Kidney capillary endothelial cell (primary cell): ENCODE measurements at regions not wholly inside any gene's neighbourhood (a gene's known extent, or its start where the extent isn't known, plus 50 kb on each side); places are given as distances from the start of the nearest gene placed in this dataset.
"Not testable (repeated sequence)": the region's sequence is repeated elsewhere in the genome, so short reads cannot be mapped to it uniquely, and the experiment has no call there.

ENCODE experiments used
- DNase-seq: peaks from one replicate; pipeline ENCODE4 v3.0.0-alpha.2; 2018; ENCODE audit warnings: low spot score

DNA sequence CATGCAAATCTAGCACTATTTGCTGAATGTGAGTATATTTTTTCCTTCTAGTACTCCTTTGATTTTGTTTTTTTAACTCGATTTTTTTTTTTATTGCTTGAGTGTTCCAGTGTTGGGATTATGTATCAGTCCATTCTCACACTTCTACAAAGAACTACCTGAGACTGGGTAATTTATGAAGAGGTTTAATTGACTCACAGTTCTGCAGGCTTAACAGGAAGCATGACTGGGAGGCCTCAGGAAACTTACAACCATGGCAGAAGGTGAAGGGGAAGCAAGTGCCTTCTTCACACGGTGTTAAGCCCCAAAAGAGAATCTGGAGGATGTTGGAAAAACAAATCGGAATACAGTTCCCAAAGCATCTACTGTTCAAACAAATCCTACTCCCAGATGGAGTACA lies 69.1 kb downstream of the ZNF518B start:
- DNase-seq: not testable (repeated sequence)

DNA sequence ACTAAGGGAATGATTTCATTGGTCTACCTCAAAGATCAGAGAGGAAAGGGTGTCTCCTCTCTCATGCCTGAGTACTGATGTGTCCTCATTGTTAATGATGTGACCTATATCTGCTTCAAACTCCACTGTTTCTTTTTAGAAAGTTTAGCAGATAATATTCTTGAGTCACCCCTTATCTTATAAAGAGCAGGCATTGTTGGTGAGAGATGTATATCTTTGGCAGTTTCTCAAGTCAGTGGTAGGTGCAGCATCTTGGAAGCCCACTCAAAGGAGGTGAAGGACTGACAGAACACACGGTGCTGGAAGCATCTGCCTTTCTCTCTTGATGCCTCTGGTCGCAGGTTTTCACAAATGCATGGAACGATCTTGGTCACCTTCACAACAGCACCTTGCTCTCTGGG lies 71.2 kb downstream of the ZNF518B start:
- no peak for DNase-seq

DNA sequence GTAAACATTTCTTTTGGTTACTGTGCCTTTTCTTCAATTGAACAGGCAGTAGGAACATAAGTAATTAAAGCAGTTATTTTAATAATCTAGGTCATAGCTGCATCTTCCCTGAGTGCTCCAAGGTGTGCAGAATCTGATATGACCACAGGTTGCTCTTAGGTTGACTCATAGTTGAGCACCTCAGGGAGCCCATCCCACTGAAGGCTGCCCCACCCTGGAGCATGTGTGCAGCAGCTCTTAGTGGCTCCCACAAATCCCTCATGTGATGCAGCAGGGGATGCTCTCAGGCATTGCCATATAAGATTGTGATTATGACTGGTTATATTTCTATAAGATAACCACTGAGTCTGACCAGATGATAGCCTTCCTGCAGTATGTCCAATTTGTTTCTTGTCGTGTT lies 72.3 kb downstream of the ZNF518B start:
- DNase-seq: no peak

DNA sequence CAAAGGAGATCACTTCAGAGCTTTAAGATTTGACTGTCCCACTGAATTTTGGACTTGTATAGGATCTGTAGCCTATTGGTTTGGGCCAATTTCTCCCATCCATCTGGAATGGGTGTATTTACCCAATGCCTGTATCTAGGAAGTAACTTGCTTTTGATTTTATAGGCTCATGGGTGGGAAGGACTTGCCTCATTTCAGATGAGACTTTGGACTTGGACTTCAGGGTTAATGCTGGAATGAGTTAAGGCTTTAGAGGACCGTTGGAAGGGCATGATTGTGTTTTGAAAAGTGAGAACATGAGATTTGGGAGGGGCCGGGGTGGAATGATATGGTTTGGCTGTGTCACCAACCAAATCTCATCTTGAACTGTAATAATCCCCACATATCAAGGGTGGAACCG lies 73.8 kb downstream of the ZNF518B start:
- no peak for DNase-seq

DNA sequence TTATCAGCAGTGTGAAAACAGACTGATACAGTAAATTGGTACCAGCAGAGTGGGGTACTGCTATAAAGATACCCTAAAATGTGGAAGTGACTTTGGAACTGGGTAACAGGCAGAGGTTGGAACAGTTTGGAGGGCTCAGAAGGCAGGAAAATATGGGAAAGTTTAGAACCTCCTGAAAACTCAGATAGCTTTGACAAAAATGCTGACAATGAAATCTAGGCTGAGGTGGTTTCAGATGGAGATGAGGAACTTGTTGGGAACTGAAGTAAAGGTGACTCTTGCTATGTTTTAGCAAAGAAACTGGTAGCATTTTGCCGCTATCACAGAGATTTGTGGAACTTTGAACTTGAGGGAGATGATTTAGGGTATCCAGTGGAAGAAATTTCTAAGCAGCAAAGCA lies 75.1 kb downstream of the ZNF518B start:
- DNase-seq: not testable (repeated sequence)

DNA sequence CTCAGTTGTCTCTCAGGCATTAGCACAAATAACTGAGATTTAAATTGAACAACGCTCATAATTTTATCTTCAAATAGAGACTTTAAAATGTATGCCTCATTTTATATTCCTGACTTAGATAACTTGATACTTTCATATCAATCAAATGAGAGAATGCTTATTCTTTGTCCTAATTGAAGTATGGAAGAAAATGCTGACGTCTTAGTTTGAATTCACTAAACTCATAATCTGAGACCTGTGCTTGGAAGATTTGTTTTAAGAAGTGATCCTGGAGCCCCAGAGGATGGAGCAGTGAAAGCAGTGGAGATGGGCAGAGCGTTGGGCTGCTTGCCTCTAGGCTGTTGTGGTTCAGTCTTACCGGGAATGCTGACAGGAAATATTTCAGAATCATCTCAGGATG lies 76.1 kb downstream of the ZNF518B start:
- no peak for DNase-seq

DNA sequence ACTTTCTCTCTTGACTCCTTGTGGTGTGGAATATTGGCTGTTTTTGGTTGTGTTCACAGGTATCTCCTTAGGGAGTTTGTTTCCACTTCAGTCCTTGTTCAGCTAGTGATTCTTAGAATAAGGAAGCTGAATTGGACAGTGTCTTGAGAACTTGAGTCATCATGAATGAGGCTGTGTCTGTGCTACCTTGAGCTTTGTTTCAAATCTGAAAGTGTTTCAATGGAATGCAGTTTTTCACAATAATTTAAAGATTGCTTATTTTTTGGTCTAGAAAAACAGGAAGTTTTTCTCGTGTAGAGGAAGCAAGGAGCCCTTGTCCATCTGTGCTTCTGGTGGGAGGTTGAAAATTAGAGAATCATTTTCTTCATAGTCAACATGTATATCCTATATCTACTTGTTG lies 76.5 kb downstream of the ZNF518B start:
- peak; percentile 21 for DNase-seq

DNA sequence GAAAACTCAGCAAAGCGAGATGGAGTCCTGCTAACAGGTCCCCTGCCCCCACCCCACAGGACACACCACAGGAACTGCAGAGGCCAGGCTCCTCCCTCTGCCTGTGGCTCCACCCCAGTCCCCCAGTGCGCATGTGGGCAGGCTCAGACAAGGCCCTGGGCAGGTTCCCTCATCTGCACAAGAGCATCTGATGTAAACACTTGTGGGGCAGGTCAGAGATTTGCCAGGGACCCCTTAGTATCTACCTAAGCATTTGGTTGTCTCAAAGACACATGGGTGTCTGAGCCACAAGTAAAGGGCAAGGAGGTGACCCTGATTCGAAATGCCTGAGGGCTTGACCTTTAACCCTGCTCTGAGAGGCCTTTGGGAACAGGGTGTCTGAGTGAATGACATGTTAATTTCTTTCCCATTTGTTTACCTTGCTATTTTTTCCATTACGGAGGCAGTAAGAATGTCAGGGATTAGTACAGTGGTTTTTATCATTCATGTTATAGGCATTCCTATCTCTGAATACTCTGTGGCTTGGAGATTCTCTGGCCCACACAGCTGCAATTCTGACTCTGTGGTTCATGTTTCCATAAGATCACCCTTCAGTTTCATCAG lies 85.3 kb downstream of the ZNF518B start:
- DNase-seq: no peak

DNA sequence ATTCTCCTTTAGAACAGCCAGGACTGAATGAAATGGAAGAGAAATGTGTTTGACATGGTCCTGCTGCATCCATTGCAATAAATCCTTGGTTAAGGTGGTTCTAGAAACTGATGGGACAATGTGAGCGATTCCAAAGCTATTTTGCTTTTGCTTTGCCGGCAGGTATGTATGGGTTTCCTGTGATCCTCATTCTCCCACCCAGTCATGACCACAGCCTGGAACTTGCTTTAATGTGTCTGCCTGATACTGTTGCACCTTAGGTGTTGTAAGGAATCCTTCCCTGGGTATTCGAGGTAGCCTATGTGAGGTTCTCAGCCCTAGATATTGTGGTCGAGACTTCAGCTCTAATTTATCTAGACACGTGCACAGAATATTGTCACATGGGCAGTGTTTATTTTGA lies 86.1 kb downstream of the ZNF518B start:
- no peak for DNase-seq

DNA sequence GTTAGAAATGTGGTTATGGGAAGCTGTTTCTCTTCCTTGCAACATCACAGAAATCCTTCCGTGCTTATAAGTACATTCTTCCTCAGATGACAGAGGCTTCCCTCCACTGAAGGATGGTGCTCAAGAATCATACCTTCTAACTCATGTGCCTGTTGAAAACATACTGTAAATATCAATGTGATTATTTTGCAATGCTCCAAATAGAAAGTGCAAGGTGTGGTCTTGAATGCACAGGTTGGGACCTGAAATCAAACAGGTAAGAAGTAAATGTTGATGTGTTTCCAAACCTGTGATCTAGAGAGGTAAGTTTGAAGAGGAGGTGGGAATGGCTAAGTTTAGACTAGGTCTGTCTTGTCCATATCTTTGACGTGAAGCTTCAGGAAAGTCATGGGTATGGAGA lies 87.7 kb downstream of the ZNF518B start:
- no peak for DNase-seq

DNA sequence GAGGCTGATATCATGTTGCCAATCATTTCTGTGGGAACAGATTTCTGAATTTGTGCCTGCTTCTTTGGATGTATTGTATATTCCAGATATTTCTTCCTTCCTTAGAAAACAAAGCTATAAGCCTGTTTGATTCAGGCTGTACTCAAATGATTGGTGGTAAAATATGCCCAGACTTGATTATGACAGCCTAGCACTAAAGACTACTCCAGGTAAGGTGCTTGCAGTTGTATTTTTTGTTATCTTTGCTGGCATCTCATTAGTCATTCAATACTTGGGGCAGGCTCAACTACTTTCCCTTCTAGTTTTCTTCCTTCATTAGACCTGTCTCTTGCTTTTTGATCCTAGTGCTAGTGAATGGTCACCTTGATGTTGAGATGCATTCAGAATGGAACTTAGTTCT lies 90.6 kb downstream of the ZNF518B start:
- no peak for DNase-seq

DNA sequence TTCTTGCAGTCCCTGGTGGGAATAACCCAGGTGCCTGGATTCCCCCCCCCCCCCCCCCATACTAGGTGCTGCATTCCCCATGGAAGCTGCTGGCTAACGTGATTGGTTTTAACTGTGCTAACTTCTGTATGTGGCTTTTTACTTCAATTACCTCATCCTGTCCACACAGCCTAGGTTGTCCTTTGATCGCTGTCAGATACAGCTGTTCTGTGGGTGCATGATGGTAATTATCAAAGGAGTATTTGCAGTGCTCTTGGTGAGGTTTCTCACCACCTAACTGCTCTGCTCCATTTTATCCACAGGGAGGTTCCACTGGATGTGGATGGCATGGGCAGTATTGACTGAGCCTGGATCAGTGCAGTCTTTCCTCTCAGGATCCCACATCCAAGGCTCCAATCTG lies 93.0 kb downstream of the ZNF518B start:
- DNase-seq: no peak

DNA sequence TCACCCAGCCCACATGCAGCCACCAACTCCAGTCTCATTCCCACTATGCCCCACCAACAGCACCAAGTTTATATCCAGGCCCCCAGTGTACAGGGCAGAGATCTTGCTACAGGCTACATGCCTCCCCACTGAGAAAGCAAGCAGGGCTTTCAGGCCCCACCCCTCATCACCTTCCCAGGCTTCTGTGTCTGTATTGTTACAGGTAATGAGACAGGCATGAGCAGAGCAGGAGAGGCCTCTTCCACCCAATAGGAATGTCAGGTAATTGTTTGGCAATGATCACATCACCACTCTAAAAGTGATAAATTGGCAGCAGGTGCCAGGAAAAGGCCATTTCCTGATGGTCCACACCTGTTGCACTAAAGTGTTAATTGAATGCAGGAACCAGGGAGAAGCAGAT lies 102.5 kb downstream of the ZNF518B start:
- no peak for DNase-seq

DNA sequence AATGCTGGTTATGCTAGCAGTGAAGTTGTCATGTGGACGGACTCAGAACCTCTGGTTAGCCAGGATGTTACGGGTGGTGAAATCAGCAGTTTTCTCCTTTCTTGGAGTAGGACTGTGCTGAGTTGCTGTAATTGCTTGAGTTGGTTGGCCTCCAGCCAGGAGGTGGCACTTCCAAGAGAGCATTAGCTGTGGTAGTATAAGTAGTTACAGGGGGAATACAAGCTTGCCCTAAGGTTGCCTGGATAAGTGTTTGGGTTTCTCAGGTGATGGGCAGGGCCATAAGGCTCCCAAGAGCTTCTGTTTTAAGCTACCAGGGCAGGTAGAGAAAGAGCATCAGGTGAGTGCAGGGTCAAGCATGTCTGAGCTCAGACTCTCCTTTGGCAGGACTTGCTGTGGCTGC lies 103.0 kb downstream of the ZNF518B start:
- no peak for DNase-seq

DNA sequence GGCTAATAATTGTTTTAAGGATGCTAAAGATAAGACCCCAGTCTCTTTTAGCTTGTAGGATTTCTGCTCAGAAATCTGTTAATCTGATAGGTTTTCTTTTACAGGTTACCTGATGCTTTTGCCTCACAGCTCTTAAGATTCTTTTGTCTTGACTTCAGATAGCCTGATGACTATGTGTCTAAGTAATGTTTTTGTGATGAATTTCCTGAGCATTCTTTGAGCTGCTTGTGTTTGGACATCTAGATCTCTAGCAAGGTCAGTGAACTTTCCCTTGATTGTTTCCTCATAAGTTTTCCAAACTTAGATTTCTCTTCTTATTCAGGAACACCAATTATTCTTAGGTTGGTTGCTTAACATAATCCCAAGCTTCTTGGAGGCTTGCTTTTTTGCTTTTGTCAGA lies 104.1 kb downstream of the ZNF518B start:
- no peak for DNase-seq

DNA sequence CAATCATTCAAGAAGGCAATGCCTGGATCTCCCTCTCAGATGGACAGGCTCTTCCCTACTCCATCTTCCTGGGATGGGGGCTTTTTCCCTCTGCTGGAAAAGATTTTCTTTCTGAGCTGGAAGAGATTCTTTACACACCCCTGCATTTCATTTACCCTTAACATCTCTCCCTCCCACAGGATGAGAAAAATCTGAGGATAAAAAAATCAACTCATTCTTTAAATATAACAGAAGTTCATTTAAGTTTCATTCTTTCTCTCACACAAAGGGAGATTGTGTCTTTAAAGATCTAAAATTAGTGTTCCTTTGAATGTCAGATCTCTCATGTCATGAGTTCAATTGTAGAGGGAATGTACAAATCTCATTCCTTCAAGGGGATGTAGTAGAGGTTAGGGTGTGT lies 109.0 kb downstream of the ZNF518B start:
- no peak for DNase-seq

DNA sequence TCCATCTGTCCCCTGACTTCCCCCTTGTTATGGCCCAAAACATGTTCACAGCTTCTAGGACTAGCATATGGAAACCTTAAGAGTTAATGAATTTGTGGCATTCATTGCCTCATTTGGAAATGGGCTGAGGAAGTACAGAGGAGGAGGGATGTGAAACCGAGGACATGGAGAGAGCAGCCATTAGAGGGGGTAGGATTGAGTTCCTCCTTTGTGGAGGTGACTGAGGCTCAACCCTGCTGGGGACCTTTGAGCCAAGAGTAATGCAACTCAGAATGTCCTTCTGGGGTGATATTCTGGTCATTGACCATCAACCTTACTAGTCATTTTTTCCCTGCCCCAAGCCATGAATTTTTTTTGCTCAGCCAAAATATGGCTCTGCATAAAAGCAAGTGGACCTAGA lies 109.4 kb downstream of the ZNF518B start:
- no peak for DNase-seq

DNA sequence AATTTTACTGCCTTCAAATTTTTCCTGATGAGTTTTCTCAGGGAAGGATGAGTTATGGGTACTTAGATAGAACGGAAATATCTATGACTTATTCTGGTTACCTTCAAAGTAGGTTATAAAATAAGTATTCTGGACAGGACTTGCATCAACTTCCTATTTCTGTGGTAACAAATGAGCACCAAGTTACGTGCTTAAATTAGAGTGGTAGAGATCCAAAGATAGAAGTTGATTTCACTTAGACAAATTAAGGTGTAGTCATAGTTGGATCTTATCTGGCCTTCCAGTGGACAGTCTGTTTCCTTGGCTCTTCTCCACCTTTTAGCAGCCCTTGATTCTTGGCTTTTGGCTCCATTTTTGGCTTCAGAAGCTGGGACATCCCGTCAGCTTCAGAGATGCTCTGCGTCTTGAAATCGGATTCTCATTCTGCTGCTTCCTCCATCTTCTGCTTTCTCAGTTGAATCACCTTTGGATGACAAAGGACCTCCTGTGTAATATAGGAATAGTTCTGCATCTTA lies 109.9 kb downstream of the ZNF518B start:
- DNase-seq: no peak

DNA sequence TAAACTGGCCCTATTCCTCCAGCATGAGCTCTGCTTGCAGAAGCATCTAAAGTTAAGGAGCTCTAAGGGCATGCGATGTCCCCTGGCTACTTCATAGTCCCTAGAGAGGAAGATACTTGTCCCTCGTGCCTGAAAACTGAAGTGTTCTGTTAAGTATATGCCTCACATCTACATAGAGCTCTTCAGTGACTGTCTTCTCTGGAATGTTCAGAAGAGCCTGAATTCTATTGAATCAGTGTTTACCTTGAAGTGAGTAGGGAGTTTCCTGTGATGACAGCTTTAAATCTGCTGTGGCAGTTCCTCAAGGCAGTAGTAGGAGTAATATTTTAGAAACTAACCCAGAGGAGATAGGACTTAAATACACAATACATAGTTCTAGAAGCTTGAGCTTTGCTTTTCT lies 111.2 kb downstream of the ZNF518B start:
- DNase-seq: peak; percentile 38

DNA sequence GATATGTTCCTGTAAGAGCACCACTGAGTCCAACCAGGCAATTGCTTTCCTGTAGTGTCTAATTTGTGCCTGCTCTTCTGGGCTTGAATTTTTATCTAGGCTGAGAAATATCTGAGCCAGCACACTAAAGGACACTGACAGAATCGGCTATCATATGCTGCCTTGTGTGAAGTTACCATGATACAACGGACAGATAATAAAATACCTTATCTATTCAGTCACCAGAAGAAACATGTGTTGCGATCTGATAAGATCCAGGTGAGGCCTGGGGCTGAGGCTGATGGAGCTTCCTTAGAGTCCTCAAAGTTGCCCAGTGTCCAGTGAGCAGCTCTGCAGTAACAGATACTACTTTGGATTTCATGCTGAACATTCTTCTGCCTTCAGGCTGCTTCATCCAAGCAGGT lies 111.8 kb downstream of the ZNF518B start:
- no peak for DNase-seq

DNA sequence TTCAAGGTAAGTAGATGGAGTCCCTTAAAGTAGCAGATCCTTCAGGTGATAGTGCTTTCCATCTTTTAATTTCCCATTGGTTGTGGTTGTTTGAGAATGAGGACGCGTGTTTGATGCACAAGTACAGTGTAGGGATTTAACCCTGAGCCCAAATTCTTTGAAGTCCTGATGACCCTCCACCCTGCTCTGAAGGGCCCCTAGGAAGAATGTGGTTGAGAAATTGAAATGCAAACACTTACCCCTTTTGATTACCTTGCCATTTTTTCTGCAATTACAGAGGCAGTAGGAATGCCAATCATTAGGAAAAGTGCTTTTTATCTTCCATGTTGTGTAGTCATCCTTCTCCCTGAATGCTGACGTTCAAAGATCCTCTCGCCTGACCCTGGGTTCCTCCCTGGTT lies 112.4 kb downstream of the ZNF518B start:
- no peak for DNase-seq

DNA sequence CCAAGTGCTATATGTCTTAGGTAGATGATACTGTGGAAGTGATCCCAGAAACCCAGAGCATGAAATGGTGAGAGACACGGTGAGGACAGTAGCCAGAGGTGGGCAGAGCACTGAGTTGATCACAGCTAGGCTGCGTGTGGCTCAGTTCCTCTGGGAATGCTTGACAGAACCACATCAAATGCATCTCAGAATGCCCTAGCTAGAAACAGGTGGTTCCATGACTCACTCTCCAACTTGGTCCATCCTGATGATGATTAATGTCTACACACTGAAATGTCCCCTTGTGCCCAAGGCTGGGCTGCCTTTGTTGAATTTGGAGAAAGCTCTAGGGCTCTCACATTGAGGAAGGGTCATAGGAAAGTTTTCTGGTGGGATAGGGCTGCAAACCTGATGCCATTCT lies 113.6 kb downstream of the ZNF518B start:
- DNase-seq: no peak

DNA sequence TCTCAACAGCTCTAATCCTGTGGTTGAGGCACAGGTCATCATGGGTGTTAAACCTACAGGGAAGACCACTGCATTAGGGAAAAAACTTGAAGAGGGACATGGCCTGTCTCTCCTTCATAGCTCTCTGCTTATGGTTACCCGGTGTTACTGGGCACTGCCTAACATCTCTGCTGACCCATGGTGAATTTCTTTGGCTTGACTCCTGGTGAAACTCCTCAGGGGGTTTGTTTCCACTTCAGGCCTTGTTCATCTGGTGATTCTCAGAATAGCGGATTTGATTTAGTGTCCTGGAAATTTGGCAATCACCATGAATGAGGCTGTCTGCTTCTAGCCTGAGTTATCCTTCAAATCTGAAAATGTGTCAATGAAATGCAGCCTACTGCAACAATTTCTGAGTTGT lies 114.4 kb downstream of the ZNF518B start:
- DNase-seq: no peak

DNA sequence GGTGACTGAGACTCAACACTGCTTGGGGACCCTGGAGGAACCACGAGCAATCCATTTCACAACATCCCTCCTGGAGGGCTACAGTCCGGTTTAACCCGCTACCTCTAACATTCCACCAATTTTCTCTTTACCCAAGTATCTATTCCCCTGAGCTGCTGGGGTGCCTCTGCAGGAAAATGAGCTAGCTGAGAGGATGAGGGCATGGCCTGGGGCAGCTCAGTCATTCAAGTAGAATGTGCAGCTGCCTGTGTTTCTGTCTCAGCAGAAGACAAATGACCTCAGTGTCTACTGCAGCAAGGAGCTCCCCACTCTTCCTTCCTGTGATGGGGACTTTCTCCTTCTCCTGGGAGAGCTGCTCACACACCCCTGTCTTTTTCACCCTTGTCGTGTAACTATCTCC lies 120.8 kb downstream of the ZNF518B start:
- no peak for DNase-seq

DNA sequence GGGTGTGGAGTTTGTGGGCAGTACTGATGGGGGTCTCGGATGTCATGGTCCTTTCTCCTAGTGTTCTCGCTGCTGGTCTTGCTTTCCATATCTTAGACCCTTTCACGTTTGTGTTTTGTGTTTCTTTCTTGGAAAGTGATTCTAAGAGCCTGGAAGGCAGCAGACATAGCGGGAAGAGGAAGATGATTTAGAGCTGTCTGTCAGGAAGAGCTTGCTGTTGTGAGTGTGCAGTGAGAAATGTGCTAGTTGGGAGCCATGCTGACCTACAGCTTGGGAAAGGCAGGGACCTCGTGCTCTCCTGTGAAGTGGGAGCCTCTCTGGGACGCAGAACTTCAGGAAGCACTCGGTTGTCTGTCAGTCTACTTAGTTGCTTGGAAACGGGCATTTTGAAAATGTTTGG lies 122.2 kb downstream of the ZNF518B start:
- DNase-seq: no peak
